ENCODE measurements at regions not wholly inside any gene's neighbourhood (a gene's known extent, or its start where the extent isn't known, plus 50 kb on each side); places are given as distances from the start of the nearest gene placed in this dataset.

DNA sequence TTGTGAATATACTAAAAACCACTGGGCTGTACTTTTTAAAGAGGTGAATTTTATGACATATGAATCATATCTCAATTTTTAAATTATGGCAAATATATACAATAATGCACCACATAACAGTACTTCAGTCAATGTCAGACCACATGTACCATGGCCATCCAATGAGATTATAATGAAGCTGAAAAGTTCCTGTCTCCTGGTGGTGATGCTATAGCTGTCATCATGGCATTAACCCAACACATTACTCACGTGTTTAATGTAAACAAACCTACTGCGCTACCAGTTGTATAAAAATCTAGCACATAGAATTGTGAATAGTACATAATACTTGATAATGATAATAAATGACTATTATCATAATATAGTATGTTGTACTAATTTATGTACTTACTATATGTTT, 77.6 kb upstream of the ID2 start:
- DNase-seq (ENCODE audit: extremely low spot score, unreplicated experiment): no peak
- no peak overlapping the region for H3K4me3 Mint-ChIP-seq
- H3K27ac Mint-ChIP-seq: no peak overlapping the region
- H3K27me3 Mint-ChIP-seq: no peaks in the 10 kb centered on the region
- TF ChIP-seq, protein P1, sequence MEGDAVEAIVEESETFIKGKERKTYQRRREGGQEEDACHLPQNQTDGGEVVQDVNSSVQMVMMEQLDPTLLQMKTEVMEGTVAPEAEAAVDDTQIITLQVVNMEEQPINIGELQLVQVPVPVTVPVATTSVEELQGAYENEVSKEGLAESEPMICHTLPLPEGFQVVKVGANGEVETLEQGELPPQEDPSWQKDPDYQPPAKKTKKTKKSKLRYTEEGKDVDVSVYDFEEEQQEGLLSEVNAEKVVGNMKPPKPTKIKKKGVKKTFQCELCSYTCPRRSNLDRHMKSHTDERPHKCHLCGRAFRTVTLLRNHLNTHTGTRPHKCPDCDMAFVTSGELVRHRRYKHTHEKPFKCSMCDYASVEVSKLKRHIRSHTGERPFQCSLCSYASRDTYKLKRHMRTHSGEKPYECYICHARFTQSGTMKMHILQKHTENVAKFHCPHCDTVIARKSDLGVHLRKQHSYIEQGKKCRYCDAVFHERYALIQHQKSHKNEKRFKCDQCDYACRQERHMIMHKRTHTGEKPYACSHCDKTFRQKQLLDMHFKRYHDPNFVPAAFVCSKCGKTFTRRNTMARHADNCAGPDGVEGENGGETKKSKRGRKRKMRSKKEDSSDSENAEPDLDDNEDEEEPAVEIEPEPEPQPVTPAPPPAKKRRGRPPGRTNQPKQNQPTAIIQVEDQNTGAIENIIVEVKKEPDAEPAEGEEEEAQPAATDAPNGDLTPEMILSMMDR (conservative IDR thresholded peaks at IDR 0.05): no peak
- no peaks in the 10 kb centered on the region for H3K36me3 Mint-ChIP-seq
- peaks cover 10% of the 10 kb centered on the region for H3K9me3 Mint-ChIP-seq
- H3K4me1 Mint-ChIP-seq (ENCODE audit: unreplicated experiment): peaks cover 36% of the 10 kb centered on the region

DNA sequence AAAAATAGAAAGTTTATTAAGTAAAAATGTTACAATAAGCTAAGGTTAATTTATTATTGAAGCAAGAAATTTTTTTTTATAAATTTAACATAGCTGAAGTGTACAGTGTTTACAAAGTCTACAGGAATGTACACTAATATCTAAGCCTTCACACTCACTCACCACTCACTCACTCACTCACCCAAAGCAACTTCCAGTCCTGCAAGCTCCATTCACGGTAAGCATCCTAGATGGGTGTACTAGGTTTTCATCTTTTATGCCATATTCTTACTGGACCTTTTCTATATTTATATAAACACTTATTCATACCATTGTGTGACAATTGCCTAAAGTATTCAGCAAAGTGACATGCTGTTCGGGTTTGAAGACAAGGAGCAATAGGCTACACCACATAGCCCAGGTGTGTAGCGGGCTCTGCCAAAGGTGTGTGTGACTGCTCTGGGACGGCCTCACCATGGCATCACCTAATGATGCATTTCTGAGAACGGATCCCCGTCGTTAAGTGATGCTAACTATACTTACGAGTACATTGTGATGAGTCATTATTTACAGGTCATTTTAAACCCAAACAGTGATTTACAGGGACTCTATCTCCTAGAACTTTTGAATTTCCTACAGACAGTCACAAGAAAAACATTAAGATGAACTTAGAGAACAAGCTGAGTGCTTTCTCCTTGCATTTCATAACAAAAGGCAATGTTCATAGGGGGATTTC, 76.3 kb upstream of the ID2 start:
- no peak for DNase-seq (ENCODE audit: extremely low spot score, unreplicated experiment)
- Mint-ChIP-seq H3K4me1 (ENCODE audit: unreplicated experiment) (peaks cover 49% of the 10 kb centered on the region), H3K27ac (no peak overlapping the region)

DNA sequence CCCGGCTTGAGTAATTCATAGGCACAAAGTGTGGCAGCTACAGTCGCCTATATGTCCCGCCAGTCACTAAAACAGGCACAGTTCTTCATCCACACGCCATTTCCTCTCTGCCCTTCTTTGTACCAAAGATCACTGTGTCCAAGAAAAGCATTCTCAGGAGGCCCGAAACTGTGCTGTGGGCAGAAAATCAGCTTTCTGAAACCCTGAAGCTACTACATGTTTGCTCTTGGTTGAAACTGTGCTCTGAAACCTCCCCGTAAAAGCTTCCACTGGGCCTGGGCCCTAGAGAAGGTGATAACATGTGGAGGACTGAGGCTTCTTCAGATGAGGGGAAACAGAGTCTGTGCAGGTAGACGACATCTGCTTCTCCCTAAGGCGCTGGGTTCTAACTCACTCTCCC, 75.6 kb upstream of the ID2 start:
- peaks cover 51% of the 10 kb centered on the region for H3K4me1 Mint-ChIP-seq (ENCODE audit: unreplicated experiment)
- TF ChIP-seq, protein P1 (conservative IDR thresholded peaks at IDR 0.05): no peak
- H3K9me3 Mint-ChIP-seq: peaks cover 21% of the 10 kb centered on the region
- no peaks in the 10 kb centered on the region for H3K36me3 Mint-ChIP-seq
- H3K27me3 Mint-ChIP-seq: no peaks in the 10 kb centered on the region
- no peak overlapping the region for H3K4me3 Mint-ChIP-seq
- no peak for DNase-seq (ENCODE audit: extremely low spot score, unreplicated experiment)
- no peak overlapping the region for H3K27ac Mint-ChIP-seq

More for the DNA sequence above, 76.3 kb upstream of the ID2 start:
- Mint-ChIP-seq H3K27me3 (no peaks in the 10 kb centered on the region), H3K9me3 (peaks cover 15% of the 10 kb centered on the region), H3K4me3 (no peak overlapping the region), H3K36me3 (no peaks in the 10 kb centered on the region)
- TF ChIP-seq, protein P1 (conservative IDR thresholded peaks at IDR 0.05): no peak

DNA sequence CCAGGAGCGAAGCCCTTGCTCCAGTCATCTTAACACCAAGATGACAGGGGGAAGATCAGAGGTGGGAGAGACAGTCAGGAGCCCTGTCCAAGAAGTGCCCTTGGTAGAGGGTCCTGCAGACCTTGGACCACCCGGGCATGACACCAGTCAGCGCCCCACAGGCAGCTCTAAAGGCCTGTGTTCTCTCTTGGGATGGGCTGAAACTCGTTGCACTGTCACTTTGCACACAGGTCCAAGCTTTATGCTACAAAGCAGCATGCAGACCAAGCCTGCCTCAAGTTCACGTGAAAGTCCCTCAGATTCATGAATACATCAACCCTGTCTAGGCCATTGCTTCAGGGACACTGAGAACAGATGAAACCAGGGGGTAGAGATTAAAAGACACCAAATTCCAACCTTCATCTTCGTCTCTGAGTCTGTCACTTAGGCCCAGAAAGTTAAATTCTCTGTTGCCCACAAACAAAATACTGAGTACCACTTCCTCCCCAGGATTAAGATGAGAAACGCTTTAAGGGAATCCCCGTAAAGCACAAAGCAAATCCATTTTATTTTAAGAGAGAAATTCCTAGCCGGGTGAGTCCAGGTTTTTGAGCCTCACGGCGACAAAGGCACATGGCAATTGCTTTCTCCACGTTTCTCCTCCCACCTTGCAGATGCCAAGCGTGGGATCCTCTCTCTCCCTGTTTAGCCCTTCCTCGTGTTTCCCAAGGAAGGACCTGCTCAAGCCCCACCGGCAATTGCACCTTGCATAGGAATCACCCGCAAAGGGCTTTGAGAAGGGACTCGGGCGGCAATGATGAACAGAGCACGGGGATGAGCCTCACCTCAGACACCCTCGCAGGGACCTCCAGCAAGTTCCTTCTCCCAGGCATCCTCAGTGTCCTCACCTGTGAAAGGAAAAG, 75.0 kb upstream of the ID2 start:
- peak overlapping the region; percentile 67 for H3K27ac Mint-ChIP-seq
- H3K4me3 Mint-ChIP-seq: no peak overlapping the region
- peaks cover 49% of the 10 kb centered on the region for H3K4me1 Mint-ChIP-seq (ENCODE audit: unreplicated experiment)
- DNase-seq (ENCODE audit: extremely low spot score, unreplicated experiment): no peak
- H3K27me3 Mint-ChIP-seq: no peaks in the 10 kb centered on the region
- TF ChIP-seq, protein P1 (conservative IDR thresholded peaks at IDR 0.05): no peak
- H3K36me3 Mint-ChIP-seq: no peaks in the 10 kb centered on the region
- H3K9me3 Mint-ChIP-seq: peaks cover 21% of the 10 kb centered on the region

DNA sequence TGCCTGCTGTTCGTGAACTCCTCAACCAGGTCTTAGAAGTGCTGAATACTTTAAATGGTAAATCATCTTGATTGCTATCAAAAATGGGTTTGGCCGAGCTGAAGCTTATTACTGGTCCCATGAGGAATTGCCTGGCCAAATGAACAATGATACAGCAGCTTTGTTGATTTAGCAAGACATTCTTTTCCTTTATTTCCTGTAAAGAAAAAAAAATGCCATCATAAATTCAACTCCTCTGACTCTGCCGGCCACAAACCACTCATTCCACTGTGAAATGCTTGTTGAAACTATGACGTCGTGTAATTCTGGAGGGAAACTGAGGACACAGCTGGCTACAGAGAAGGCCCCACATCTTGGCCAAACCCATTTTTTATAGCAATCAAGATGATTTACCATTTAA, 74.2 kb upstream of the ID2 start:
- Mint-ChIP-seq H3K27ac (peak overlapping the region; percentile 67), H3K36me3 (no peaks in the 10 kb centered on the region), H3K9me3 (peaks cover 21% of the 10 kb centered on the region), H3K4me1 (ENCODE audit: unreplicated experiment) (peaks cover 50% of the 10 kb centered on the region), H3K27me3 (no peaks in the 10 kb centered on the region), H3K4me3 (no peak overlapping the region)
- TF ChIP-seq, protein P1 (conservative IDR thresholded peaks at IDR 0.05): no peak
- no peak for DNase-seq (ENCODE audit: extremely low spot score, unreplicated experiment)

All from type B pancreatic cell (in vitro differentiated cells).